ENCODE measurements at regions not wholly inside any gene's neighbourhood (a gene's known extent, or its start where the extent isn't known, plus 50 kb on each side); places are given as distances from the start of the nearest gene placed in this dataset.

DNA sequence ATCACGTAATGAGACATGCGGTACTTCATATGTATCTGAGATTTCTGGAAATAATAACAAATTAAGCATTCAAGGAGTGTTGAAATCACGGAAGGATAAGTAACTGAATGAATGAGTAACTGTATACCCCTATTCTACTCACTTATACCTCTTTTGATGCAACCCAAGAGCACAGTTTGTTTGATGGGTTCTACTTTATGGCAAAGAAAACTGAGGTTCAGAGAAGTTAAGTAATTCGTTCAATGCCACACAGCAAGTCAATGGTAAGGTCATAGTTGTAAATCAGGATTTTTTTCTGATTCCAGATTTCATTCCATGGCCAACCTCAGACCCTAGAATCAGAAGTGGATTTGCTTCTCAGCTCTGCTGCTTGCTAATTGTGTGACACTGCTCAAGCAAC lies 544.5 kb upstream of the TBX3 start:
- Histone ChIP-seq H3K27ac (no peak overlapping the region), H3K9me3 (no peaks in the 10 kb centered on the region), H3K36me3 (no peaks in the 10 kb centered on the region), H3K4me1 (no peaks in the 10 kb centered on the region), H3K27me3 (no peaks in the 10 kb centered on the region), H3K4me3 (no peak overlapping the region)
- DNase-seq, result no peak
- TF ChIP-seq POLR2A (IDR thresholded peaks at IDR 0.05), result no peak
- TF ChIP-seq, protein P1, sequence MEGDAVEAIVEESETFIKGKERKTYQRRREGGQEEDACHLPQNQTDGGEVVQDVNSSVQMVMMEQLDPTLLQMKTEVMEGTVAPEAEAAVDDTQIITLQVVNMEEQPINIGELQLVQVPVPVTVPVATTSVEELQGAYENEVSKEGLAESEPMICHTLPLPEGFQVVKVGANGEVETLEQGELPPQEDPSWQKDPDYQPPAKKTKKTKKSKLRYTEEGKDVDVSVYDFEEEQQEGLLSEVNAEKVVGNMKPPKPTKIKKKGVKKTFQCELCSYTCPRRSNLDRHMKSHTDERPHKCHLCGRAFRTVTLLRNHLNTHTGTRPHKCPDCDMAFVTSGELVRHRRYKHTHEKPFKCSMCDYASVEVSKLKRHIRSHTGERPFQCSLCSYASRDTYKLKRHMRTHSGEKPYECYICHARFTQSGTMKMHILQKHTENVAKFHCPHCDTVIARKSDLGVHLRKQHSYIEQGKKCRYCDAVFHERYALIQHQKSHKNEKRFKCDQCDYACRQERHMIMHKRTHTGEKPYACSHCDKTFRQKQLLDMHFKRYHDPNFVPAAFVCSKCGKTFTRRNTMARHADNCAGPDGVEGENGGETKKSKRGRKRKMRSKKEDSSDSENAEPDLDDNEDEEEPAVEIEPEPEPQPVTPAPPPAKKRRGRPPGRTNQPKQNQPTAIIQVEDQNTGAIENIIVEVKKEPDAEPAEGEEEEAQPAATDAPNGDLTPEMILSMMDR (IDR thresholded peaks at IDR 0.05), result no peak

GRCh38 chr12:115227137-115227615 lies 543.2 kb upstream of the TBX3 start:
- H3K4me3 ChIP-seq, result no peak overlapping the region
- no peaks in the 10 kb centered on the region for H3K36me3 ChIP-seq
- no peaks in the 10 kb centered on the region for H3K4me1 ChIP-seq
- peak in 1 of 3 donors; percentile 48 for DNase-seq
- no peak overlapping the region for H3K27ac ChIP-seq
- no peak for TF ChIP-seq POLR2A (IDR thresholded peaks at IDR 0.05)
- TF ChIP-seq, protein P1 (IDR thresholded peaks at IDR 0.05), result no peak
- H3K27me3 ChIP-seq, result no peaks in the 10 kb centered on the region
- H3K9me3 ChIP-seq, result no peaks in the 10 kb centered on the region

DNA sequence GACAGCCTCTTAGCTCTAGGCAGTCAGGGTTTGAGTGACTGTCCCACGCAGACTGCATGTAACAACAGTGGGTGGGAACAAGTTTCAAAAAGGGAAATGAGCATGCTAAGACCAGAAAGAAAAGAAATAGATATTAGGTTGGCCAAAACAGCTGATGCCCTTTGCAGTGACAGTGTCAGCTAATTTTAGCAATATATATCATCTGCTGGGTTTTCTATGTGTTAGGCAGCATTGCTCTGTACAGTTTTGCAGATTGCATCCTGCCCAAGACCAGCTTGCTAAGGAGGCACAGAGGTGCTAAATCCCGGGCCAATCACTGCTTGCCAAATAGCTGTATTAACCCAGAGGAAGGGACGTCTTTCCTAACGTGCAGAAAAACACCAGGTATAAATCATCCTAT lies 541.9 kb upstream of the TBX3 start:
- Histone ChIP-seq H3K36me3 (no peaks in the 10 kb centered on the region), H3K4me3 (no peak overlapping the region), H3K27ac (no peak overlapping the region), H3K9me3 (no peaks in the 10 kb centered on the region), H3K4me1 (no peaks in the 10 kb centered on the region), H3K27me3 (no peaks in the 10 kb centered on the region)
- no peak for DNase-seq
- TF ChIP-seq POLR2A (IDR thresholded peaks at IDR 0.05), result no peak

DNA sequence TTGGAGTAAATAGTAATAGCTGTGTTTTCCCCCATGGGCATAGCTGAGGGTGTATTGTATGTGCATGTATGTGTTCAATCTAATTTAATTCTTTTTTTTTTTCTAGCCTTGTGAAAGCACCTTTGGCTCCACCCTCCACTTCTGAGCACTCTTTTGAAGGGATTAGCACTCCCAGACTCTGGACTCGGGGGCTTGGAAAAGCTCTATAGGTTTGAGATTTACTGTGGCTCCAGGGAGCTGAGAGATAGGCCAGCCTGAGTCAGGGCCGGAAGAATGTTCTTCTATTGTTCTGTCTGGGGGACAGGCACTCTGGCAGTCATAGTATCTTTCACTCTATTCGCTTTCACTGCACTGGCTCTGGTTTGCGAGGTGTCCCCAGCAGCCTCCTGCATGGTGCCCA lies 540.0 kb upstream of the TBX3 start:
- no peaks in the 10 kb centered on the region for H3K36me3 ChIP-seq
- no peak overlapping the region for H3K27ac ChIP-seq
- no peaks in the 10 kb centered on the region for H3K4me1 ChIP-seq
- DNase-seq, result no peak
- H3K27me3 ChIP-seq, result no peaks in the 10 kb centered on the region
- H3K4me3 ChIP-seq, result no peak overlapping the region
- no peaks in the 10 kb centered on the region for H3K9me3 ChIP-seq
- TF ChIP-seq, protein P1 (IDR thresholded peaks at IDR 0.05), result no peak
- TF ChIP-seq POLR2A (IDR thresholded peaks at IDR 0.05), result no peak

DNA sequence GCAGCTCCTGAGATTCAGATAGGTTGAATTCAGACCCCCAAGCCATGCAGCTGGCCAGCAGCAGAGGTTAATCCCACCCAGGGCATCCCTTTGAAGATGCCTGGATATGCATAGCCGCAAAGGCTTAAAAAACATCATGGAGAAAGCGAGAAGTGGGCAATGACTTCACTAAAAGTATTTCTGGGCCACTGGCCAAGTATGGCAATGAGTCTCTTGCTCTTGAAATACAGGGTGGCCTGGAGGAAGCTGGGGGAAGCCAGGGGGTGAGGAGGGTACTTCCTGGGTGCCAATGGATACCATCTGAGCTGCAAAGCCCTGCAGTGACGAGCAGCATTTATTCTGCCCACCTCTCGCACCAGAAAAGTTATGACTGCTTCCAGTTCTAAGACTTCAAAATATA lies 539.3 kb upstream of the TBX3 start:
- Histone ChIP-seq H3K4me3 (no peak overlapping the region), H3K4me1 (no peaks in the 10 kb centered on the region), H3K9me3 (no peaks in the 10 kb centered on the region), H3K27me3 (no peaks in the 10 kb centered on the region), H3K36me3 (no peaks in the 10 kb centered on the region), H3K27ac (no peak overlapping the region)
- no peak for DNase-seq
- TF ChIP-seq, protein P1 (IDR thresholded peaks at IDR 0.05), result no peak
- TF ChIP-seq POLR2A (IDR thresholded peaks at IDR 0.05), result no peak

DNA sequence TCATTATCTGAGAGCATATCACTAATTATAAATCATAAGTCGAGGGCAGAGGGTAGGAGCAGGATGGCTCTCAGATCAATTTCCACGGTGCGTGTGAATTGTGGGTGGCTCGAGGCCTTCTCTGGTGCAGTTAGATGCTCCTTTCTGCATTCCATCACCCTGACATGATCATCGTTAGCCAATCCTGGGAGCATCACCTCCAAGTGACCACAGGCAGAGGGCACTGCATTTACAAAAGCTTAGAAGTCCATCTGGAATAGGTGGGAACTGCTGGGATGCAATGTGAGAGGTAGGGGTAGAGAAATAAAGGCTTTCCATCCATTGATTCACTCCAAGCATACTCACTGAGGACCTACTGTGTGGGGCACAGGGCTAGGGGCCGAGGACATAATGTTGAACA lies 538.2 kb upstream of the TBX3 start:
- TF ChIP-seq, protein P1 (IDR thresholded peaks at IDR 0.05), result no peak
- TF ChIP-seq POLR2A (IDR thresholded peaks at IDR 0.05), result no peak
- Histone ChIP-seq H3K4me3 (no peak overlapping the region), H3K4me1 (no peaks in the 10 kb centered on the region), H3K36me3 (no peaks in the 10 kb centered on the region), H3K27ac (no peak overlapping the region), H3K27me3 (no peaks in the 10 kb centered on the region), H3K9me3 (no peaks in the 10 kb centered on the region)
- DNase-seq, result no peak

All from Peyer's patch (tissue), 4 donors.